ENCODE measurements at regions not wholly inside any gene's neighbourhood (a gene's known extent, or its start where the extent isn't known, plus 50 kb on each side); places are given as distances from the start of the nearest gene placed in this dataset.

- no peaks in the 10 kb centered on the region for H3K36me3 ChIP-seq (replicated peaks in 1 of 2; ENCODE audit: control insufficient read depth in 1 of 2, insufficient read depth in 2 of 2, low read length in 2 of 2)
- 14% methylated on average over 3 of the region's 3 CpGs for WGBS (ENCODE audit: low lambda C conversion rate)
- H3K27ac ChIP-seq (ENCODE audit: extremely low read length, insufficient read depth, low read length): no peak overlapping the region
- H3K9me3 ChIP-seq (ENCODE audit: low read length): no peaks in the 10 kb centered on the region
- H3K4me3 ChIP-seq (replicated peaks in 1 of 3; ENCODE audit: insufficient read depth in 1 of 3, low read depth in 2 of 3, low read length in 3 of 3): no peak overlapping the region
- BruUV-seq (replicated peaks): no TSS peak
- ChIA-PET CTCF (ENCODE audit: low intra/inter-chr PET ratio, low total read pairs) (no interaction called here), POLR2A (no interaction called here)
- in situ Hi-C loops (cut with HindIII; ENCODE audit: extremely low pct_ligation_motif_present, low pct_unique_long_range_greater_than_20kb) (no loop called here), intact Hi-C loops (cut with micrococcal nuclease; ENCODE audit: unreplicated experiment) (loop anchor here (10.0 kb wide), 1 partner anchor 656 kb away; no protein-coding TSS in a partner anchor)
- H3K4me1 ChIP-seq (ENCODE audit: insufficient read depth, low read length): no peaks in the 10 kb centered on the region
- FAIRE-seq (no peak), ATAC-seq (no peak), DNase-seq (ENCODE audit: low spot score) (no peak)
- no peak overlapping the region for H3K4me2 ChIP-seq (ENCODE audit: low read depth, low read length)
- no peaks in the 10 kb centered on the region for H3K27me3 ChIP-seq (ENCODE audit: control insufficient read depth in 1 of 2, insufficient read depth in 2 of 2, low read length in 2 of 2)
- no peaks in the 10 kb centered on the region for H4K20me1 ChIP-seq (ENCODE audit: insufficient read depth, low read length)
- TF ChIP-seq ZNF704 (CRISPR knock-in tag; IDR thresholded peaks at IDR 0.05; ENCODE audit: borderline replicate concordance) (no peak), SP4 (CRISPR knock-in tag; IDR thresholded peaks at IDR 0.05) (no peak), ZIK1 (CRISPR knock-in tag; IDR thresholded peaks at IDR 0.05; ENCODE audit: borderline replicate concordance, low read depth) (no peak), ZNF512B (CRISPR knock-in tag; IDR thresholded peaks at IDR 0.05; ENCODE audit: borderline replicate concordance) (no peak), MEIS1 (CRISPR knock-in tag; IDR thresholded peaks at IDR 0.05; ENCODE audit: borderline replicate concordance) (no peak), EZH2 (conservative IDR thresholded peaks at IDR 0.05; ENCODE audit: low read depth, low read length) (no peak), ZNF777 (CRISPR knock-in tag; IDR thresholded peaks at IDR 0.05) (no peak), ZNF788 (CRISPR knock-in tag; IDR thresholded peaks at IDR 0.05; ENCODE audit: borderline replicate concordance) (no peak), AFF4 (CRISPR knock-in tag; IDR thresholded peaks at IDR 0.05) (no peak), MLXIP (CRISPR knock-in tag; IDR thresholded peaks at IDR 0.05; ENCODE audit: borderline replicate concordance) (no peak), NR3C1 (CRISPR knock-in tag; IDR thresholded peaks at IDR 0.05) (no peak), YEATS2 (CRISPR knock-in tag; IDR thresholded peaks at IDR 0.05; ENCODE audit: borderline replicate concordance) (no peak), RORA (CRISPR knock-in tag; IDR thresholded peaks at IDR 0.05) (no peak)
- no peak overlapping the region for H3K9ac ChIP-seq (ENCODE audit: insufficient read depth, low read depth, low read length)
- no peaks in the 10 kb centered on the region for H3K79me2 ChIP-seq (ENCODE audit: insufficient read depth, low read length)
- H2AFZ ChIP-seq (ENCODE audit: low read length): no peak overlapping the region
Observed at GRCh38 chr4:62909238-62909637, 1500.0 kb downstream of the TECRL start.

Data from HepG2 (cell line).